Tibial nerve (tissue), 4 donors: ENCODE measurements at regions not wholly inside any gene's neighbourhood (a gene's known extent, or its start where the extent isn't known, plus 50 kb on each side); places are given as distances from the start of the nearest gene placed in this dataset.
"Not testable (repeated sequence)": the region's sequence is repeated elsewhere in the genome, so short reads cannot be mapped to it uniquely, and the experiment has no call there.

Experiments
- CTCF ChIP-seq, 5 experiments: fragments of 200-600 bp in 3 of 5; fragments of 450-650 bp in 2 of 5; sonication (generic) in 3 of 5; IDR thresholded peaks; one replicate each; pipeline ENCODE4 v1.5.1; 2016 to 2019; ENCODE audit warnings: antibody characterized with exemption in 5 of 5, mild to moderate bottlenecking in 3 of 5, moderate library complexity in 2 of 5
- EP300 ChIP-seq, 2 donors: sonication (generic); formaldehyde crosslinking; IDR thresholded peaks; one replicate each; pipeline ENCODE4 v1.6.1; 2017; ENCODE audit warnings: antibody characterized with exemption in 2 of 2, mild to moderate bottlenecking in 1 of 2
- POLR2A ChIP-seq, 2 donors: fragments of 450-650 bp; IDR thresholded peaks; one replicate each; pipeline ENCODE4 v1.6.1; 2017; ENCODE audit warnings: antibody characterized with exemption in 2 of 2, mild to moderate bottlenecking in 2 of 2, moderate library complexity in 2 of 2

GRCh38 chr10:46792657-46793357 lies 118.4 kb upstream of the PTPN20 start:
- TF ChIP-seq CTCF, EP300, POLR2A (IDR thresholded peaks at IDR 0.05): not testable (repeated sequence)
